HG03354 (cell line): ENCODE measurements at regions not wholly inside any gene's neighbourhood (a gene's known extent, or its start where the extent isn't known, plus 50 kb on each side); places are given as distances from the start of the nearest gene placed in this dataset.

Experiments used
- ATAC-seq: cut with Tn5 transposase; IDR thresholded peaks from one replicate; pipeline ENCODE4 v1.9.1; 2021; ENCODE audit warnings: mild to moderate bottlenecking; ENCODE audit not compliant: unreplicated experiment, poor library complexity, severe bottlenecking

DNA sequence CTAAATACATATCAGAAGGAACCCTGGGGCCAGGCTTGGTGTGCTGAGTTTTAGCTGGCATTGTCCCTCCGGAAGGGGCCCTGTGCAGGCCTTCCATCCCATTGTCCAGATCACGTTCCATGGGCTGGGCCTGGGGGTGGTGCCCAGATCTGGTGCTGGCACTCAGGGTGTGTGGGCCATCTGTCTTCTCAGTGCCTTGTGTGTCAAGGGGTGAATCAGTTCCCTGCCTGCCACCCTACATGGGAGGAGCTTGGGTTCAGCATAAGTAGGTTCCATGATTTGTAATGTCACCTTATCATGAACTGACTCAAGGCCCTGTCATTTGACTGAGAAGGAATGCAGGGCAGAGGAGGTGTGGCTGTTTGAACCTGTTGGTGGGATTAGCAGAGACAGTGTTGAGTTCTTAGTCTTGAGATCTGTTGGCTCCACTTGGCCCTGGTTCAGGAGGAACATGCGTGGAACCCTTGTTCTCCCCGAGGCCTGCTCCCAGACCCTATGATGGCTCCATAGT, 176.8 kb downstream of the MACROH2A1 start:
- ATAC-seq = no peak

DNA sequence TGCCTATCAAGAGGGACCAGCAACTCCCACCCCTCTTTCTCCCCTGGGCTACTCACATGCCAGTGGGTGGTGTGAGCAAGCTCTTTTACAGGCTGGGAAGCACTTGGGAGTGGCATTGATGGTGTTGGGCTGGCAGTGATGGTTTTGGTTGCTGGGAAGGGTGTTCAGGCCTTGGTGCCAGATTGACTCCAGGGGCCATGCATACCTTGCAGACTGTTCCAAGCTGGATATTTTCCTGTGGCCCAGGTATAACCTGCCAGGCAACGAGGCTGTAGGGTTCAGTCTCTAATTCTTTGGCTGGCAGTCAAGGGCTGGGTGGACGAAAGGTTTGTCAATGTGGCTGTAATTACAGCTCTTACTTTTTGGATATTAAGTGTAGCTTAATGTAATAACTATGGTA, 177.3 kb downstream of the MACROH2A1 start:
- no peak for ATAC-seq

DNA sequence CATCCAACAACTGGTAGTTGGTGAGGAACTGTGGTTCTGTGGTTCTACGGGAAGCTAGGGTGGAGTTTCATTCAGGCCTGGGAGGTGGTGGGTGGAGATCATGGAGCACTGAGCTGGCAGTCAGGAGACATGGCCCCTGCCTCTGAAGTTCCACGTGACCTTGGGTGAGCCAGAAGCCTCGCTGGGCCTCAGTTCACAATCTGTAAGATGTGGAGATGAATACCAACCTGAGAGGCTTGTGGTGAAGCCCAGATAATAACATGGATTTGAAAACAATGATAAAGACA, 177.9 kb downstream of the MACROH2A1 start:
- ATAC-seq = no peak

DNA sequence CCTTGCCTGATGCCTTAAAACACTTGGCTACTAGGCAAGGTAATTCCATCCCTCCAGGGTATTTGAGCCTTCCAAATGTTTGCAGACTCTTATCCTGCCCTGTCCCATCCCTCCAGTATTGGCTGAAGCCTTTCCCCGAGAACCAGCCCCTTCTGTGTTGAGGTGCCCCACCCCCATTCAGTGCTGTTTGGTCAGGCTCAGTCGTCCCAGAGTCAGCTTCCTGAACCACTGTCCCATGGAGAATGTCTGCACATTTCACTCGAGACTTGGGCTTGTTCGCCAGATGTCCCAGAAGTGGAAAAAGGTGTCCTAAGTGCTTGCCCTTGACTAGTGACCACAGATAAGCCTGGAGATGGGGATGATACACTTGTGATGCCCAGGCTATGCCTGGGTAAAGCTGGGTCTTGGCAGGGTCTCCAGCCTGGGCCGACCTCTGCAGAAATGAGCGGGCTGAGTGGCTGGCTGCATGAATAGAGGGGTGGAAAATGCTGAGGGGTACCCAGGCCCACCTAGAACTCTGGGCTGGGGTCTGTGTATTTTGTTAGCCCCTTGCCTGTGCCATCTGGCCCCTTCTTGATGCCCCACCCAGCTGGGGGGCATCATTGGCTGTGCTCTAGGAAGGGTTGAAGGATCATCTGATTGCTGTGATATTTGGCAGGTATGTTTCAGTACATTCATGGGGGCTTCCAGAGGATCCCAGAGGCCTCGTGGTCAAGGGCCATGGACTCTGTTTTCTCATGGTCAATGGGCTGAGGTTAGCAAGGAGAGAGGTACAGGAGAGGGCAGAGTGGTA, 178.4 kb downstream of the MACROH2A1 start:
- no peak for ATAC-seq

DNA sequence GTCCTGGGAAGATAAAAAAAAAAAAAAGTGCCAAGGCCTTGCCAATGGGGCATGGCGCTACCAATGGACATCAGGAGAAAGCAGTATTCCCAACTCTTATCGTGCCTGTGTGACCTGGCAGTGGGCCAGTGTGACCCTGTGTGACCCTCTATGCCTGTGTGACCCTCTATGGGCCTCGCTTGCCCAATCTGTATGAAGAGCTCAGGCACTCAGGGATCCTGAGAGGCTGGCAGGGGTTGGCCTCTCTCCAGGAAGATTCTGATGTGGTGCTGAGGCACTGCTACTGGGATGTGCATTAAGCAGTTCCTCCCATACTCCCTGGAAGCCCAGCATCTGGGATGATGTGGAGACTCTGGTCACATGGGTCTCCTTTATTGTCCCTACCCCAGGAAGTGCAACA, 179.2 kb downstream of the MACROH2A1 start:
- ATAC-seq = no peak

DNA sequence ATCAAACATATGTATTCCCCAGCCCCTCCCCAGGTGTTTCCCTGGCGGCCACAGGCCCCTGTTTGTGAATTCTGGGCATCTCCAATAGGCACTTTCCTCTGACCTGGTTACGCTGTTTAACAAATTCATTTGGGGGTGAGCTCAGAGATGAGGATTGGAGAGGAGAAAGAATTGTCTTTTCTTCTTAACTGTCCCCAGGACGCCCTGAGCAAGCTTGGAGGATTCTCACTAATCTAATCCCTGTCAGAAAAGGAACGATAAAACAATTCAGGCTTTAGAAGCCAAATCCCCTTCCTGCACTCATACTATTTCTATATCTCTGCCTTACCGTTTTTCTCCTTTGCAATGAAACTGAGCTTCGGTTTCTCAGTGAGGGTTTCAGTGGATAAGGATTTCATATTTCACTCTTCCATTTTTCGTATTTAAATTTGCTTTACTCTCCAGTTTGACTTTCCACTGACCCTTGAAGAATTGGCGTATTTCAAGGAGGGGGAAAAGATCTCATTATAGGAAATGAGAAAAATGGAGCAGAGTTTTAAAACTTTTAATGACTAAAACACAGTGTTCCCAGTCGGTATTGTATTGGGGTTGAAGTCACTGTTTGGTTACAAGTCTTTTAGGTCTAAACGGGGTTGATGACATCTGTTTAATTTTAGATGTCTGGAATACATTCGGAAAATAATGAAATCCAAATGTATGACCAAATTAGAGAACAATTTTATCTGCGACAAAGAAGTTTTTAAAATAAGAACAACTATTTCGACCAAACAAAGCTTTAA, 180.1 kb downstream of the MACROH2A1 start:
- no peak for ATAC-seq

DNA sequence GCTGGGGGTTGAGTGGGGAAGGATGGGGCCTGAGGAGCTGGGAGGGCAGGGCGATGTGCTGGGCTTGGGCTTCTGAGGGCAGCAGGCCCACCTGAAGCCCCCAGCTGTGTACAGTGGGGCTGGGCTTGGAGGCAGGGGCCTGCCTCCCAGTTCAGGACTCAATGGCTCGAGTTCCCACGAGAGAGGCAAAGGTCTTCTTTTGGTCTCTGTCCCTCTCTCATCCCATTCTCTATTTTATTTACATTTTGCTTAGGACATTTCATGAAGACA, 180.6 kb downstream of the MACROH2A1 start:
- no peak for ATAC-seq

DNA sequence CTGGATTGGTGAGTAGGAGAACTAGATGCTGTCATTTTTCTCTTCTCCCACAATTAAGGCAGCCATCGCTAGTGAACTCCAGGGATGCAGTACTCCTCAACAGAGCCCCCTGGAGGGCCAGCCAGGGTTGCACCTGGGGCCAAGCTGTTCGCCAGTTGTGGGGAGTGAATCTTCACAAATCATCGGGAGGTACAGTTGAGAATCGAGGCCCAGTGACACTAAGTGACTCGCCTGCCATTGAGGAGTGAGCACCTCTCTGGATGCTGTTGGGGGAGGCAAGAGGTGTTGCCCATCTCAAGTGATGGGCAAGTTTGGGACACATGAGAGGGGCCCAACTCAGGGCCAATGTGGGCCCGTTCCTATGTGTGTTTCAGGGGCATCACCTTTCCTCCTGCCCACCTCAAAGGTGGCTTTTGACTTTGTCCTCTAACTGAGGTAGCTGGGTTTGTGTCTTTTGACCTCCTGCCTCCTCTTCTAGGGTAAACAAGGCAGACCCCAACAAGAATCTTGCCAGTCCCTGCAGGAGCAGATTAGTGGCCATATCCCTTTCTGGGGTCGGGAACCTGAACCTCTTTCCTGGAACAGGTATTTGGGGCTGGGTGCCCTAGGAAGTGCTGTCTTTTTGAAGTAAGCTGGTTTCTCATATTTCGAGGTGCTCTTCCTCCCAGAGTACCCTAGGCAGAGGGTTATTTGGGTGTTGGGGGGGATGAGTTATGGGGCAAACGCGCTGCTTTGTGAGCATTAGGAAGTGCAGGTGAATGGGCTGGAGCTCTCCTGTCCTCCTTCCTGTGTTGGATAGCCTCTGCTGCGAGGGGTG, 181.2 kb downstream of the MACROH2A1 start:
- no peak for ATAC-seq

DNA sequence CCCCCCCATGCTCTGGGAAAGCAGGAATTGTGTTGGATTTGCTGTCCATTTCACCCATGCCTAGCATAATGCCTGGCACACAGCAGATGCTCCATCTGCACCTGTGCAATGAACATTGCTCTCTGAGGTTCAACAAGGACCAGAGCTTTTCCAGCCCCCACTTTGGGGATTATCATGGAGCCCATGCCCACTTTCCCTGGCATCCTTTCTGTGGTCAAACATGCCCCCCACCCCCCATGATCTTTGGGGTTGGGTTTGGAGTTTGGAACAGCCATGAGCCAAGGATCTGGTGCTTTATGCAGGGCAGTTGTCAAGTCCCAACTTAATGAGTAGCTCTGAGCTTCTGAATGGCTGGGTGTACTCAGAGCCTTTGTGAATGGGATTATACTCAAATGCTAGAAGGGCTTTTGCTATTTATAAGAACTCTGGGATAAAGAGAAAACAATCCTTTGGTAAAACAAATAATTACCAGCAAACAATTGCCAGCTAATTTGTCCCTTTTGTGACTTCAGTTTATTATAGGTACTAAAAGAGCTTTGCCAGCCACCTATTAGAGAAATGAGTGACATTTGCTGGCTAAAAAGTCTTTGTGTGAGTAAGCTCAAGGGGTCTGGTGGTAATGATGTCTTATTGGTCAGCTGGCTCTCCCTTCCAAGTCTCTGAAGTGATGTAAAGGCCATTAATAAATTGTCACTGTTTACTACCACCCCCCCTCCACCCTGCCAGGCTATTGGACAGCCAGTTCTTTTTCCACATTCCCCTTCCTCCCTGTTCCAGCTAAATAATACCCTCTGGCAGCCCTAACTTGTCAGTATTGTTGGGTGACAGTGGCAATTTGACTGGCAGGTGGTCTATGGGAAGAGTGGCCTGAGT, 182.3 kb downstream of the MACROH2A1 start:
- no peak for ATAC-seq

DNA sequence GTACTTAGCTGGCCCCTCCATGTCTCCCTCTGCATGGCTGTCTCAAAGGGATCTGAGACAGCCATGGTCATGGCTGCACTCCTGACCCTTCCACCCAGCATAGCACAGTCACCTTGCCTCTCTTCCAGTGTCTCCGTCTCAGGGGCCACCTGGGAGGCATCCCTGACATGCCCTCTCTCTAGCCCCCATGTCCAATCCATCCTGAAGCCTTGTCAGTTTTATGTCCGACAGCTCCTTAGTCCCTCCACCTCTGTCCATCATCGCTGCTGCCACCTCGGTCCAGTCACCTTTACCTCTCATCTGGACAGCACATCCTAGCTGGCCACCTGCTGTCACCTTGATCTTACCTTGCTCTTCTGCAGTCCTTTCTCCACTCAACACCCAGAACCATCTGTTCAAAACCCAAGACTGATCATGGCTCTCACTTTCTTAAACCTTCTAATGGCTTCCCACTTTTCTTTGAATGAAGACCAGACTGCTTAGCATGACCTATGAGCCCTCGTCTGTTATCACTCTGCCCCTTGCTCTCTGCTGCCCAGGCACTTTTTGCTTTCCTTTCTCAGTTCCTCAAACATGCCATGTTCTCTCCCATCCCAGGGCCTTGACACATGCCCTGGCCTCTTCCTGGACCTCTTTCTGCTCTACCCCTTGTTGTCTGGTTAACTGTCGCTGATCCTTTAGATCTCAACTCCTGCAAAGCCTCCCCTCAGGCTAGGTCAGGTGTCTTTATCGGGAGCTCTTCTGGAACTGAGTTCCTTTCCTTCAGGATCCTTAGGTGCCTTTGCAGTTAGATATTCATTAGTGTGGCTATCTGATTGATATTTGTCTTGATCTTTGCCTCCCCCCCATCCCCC, 181.8 kb upstream of the PITX1 start:
- no peak for ATAC-seq

DNA sequence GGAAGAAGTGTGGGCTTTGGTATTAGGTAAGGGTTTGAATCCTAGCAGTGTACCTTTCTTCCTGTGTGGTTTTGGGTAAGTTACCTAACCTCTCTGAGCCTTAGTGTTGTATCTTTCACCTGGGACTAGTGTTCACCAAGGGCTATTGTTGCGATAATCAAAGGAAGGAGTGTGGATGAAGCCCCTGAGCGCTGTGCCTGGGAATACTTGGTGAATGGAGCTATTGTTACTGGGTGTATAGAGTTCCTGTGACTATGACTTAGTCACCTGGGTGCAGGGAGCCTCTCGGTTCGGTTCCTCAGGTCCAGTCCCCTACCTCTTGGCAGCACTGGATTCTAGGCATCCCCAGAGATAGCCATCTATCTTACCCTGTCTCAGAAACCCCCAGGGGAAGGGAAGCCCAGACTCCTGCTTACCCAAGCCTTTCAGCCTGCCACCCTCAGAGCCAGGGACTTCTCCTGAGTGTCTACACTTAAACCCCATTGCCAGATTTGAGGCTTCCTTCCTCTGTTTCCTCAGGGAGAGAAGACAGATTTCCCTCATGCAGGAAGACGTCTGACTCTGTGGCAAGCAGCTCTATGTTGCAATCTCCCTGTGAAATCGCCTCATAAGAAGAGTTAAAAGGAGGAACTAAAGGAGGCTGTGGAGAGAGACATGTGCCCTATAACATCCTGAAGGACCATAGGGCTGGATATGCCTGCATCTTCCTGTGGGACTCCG, 181.0 kb upstream of the PITX1 start:
- no peak for ATAC-seq

DNA sequence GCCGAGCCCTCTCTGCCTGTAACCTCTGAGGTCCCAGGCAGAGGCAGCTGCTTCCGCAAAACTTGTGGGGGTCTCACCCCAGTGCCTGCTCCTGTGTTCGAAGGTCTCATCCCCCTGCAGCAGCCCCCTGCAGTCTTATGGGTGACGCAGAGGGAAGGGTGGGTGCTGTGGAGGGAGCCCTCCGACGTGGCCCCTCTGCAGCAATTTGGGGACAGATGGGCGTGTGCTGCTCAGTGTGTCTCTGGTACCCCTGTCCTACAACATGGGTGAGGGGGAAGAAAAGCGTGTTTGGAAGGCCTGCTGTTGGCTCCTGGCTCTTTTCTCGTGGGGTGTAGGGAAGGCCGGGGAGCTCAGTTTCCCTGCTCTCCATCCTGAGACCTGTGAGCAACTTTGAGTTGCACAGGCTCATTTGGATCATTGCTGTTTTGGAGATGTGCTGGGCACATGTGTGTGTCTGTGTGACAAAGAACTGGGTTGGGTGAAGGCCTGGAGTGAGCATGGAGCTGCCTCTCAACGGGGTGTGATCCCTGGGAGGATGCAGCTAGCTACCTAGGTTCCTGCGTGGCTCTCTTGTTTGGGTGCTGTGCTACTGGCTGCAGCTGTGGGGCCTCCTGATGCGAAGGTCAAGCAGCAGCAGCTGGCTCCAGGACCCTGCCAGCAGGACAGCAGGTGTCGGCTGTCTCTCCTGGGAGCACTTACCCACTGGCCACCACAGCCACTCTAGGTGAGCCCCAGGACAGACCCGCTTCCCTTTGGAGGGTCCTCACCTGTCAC, 179.6 kb upstream of the PITX1 start:
- no peak for ATAC-seq

DNA sequence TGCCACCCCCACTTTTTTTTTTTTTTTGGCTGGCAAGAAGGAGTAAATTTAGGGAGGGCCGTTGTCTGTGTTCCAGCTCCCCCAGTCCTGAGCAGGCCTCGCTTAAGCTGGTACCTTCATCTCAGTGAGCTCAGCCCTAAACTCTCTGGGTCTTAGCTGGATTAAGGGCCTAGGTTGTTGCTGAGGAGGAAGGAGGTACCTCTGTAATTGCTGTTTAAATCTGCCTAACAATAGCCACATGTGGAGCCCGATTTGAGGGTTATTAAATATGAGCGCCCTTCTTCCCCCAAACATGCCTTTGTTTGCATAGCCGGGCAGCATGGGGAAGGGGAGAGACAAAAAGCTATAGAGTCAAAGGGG, 179.0 kb upstream of the PITX1 start:
- no peak for ATAC-seq

DNA sequence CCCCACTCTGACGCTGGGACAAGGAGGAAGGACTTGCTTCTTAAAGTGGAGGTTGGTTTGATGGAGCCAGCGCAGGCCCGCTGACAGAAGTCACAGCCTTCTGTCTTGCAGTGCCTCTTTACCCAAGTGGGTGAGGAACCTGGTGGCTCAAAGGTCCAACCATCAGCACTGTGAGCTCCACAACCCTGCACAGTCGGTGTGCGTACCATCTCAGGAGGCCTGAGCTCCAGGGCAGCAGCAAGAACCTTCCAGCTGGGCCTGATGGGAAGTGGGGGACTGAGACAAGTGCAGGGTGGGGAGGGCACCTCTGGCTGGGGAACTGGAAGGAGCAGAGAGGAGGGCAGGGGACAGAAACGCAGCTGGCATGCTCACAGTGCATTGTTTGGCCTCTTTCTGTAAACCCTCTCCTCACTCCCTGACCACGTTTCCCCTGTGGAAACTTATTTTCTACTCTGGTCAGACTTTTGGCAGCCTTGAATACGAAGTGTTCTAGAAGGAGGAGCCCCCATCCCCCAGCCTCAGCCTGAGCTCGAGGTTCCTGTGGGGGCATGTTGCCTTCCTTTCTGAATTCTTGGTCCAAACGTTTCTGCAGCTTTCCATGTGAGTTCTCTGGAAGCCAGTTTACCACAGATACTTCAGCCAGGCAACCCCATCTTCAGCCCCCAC, 178.5 kb upstream of the PITX1 start:
- ATAC-seq = no peak

DNA sequence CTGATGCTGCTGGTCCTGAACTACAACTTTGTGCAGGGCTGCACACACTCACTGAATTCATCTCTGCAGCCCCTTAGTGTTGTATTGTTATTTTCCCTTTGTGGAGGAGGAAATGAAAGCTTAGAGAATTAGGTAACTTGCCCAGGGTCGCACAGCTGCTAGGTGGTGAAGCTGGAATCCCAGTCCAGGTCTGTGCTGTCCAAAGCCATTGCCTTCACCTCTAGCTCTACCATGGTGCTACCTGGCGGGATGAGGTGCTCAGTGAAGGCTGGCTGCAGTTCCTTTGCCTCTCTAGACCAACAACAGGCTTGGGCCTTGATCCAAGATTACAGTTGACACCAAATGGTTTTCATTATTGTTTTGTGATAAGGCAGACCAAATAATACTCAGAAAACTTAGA, 177.8 kb upstream of the PITX1 start:
- no peak for ATAC-seq

DNA sequence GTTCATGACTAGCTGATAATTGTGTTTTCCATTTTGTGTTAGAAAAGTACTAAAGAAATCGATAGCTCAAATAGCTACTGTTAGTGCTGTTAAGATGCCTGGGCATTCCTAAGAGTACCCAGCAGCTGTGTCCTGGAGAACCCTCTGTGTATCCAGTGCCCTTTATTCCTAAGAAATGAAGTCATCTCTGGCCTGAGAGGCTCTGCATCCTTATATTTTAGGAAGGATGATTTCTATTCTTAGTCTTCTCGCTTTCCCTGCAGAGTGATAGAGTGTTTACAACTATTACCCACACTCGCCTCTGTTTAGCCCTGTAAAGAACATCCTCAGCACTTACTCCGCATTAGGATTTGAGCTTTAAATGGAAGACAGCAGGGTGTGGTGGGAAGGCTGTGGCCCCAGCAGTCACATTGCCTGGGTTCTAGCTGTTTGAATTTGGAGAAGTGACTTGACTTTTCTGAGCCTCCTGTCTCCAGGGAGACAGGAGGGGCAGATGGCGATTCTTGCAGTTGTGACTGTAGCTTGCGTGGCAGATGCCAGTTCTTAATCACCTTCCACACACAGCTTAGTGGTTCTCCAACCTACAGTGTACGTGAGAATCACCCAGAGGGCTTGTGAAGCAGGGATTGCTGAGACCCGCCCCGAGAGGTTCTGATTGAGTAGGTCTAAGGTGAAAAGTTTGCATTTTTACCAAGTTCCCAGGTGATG, 177.2 kb upstream of the PITX1 start:
- ATAC-seq = no peak
